Keratinocyte (primary cell): ENCODE measurements at regions not wholly inside any gene's neighbourhood (a gene's known extent, or its start where the extent isn't known, plus 50 kb on each side); places are given as distances from the start of the nearest gene placed in this dataset.

ENCODE experiments used
- DNase-seq: peaks from one replicate; pipeline ENCODE4 v3.0.0-alpha.2; 2011; ENCODE audit warnings: low read depth, missing footprints, low spot score
- FAIRE-seq: peaks from 2 replicates; lab custom pipeline; 2011; peaks lifted over from hg19 to GRCh38; lab: Jason Lieb, UNC
- H2AFZ ChIP-seq: 2 replicates; pipeline ENCODE4 v1.6.0; 2012; ENCODE audit warnings: low read length, control low read depth, inconsistent platforms; ENCODE audit not compliant: control insufficient read depth
- H3K27ac ChIP-seq: 2 replicates; pipeline ENCODE4 v1.5.1; 2011; ENCODE audit warnings: low read length; ENCODE audit not compliant: control insufficient read depth, insufficient read depth
- H3K27me3 ChIP-seq: 3 replicates; pipeline ENCODE4 v1.6.0; 2011; ENCODE audit warnings: low read length; ENCODE audit not compliant: control insufficient read depth, insufficient read depth; ENCODE audit errors: extremely low read depth
- H3K36me3 ChIP-seq, 2 experiments: 2 replicates in 1 of 2; 3 replicates in 1 of 2; pipeline ENCODE4 v1.5.1; 2011; ENCODE audit warnings: low read length in 2 of 2, mild to moderate bottlenecking in 1 of 2; ENCODE audit not compliant: control insufficient read depth in 2 of 2, insufficient read depth in 2 of 2; ENCODE audit errors: extremely low read depth in 1 of 2
- H3K4me1 ChIP-seq: 3 replicates; pipeline ENCODE4 v1.5.1; 2011; ENCODE audit warnings: low read length; ENCODE audit not compliant: control insufficient read depth, insufficient read depth; ENCODE audit errors: extremely low read depth
- H3K4me2 ChIP-seq: 3 replicates; pipeline ENCODE4 v1.6.0; 2011; ENCODE audit warnings: low read depth, low read length; ENCODE audit not compliant: control insufficient read depth, insufficient read depth; ENCODE audit errors: extremely low read depth
- H3K4me3 ChIP-seq, 3 experiments: fragments of 200-600 bp in 1 of 3; sonication (generic) in 1 of 3; 2 replicates in 2 of 3; 3 replicates in 1 of 3; pipeline ENCODE4 v1.5.1; 2011 to 2016; ENCODE audit warnings: low read length in 3 of 3, mild to moderate bottlenecking in 3 of 3, control low read depth in 2 of 3, inconsistent platforms in 1 of 3, low read depth in 1 of 3, mixed read lengths in 1 of 3, mixed run types in 1 of 3, moderate library complexity in 1 of 3; ENCODE audit not compliant: control insufficient read depth in 2 of 3, insufficient read depth in 2 of 3; ENCODE audit errors: extremely low read depth in 1 of 3
- H3K79me2 ChIP-seq: 2 replicates; pipeline ENCODE4 v1.6.0; 2012; ENCODE audit warnings: low read length; ENCODE audit not compliant: control insufficient read depth, insufficient read depth
- H3K9ac ChIP-seq: 3 replicates; pipeline ENCODE4 v1.6.0; 2011; ENCODE audit warnings: low read length; ENCODE audit not compliant: control insufficient read depth, insufficient read depth; ENCODE audit errors: extremely low read depth
- H3K9me1 ChIP-seq: 3 replicates; pipeline ENCODE4 v1.6.0; 2011; ENCODE audit warnings: low read length; ENCODE audit not compliant: control insufficient read depth, insufficient read depth; ENCODE audit errors: extremely low read depth
- H3K9me3 ChIP-seq: 2 replicates; pipeline ENCODE4 v1.5.1; 2012; ENCODE audit warnings: low read depth, low read length; ENCODE audit not compliant: control insufficient read depth
- H4K20me1 ChIP-seq: 3 replicates; pipeline ENCODE4 v1.6.0; 2011; ENCODE audit warnings: low read length; ENCODE audit not compliant: control insufficient read depth, insufficient read depth; ENCODE audit errors: extremely low read depth
- CTCF ChIP-seq, 3 experiments: IDR thresholded peaks in 1 of 3; conservative IDR thresholded peaks in 1 of 3; optimal IDR thresholded peaks in 1 of 3; 2 replicates in 2 of 3; 3 replicates in 1 of 3; pipeline versions ENCODE3 to v1.5.1; 2011; ENCODE audit warnings: low read length in 3 of 3, mild to moderate bottlenecking in 3 of 3, moderate library complexity in 2 of 3, control low read depth in 1 of 3, inconsistent platforms in 1 of 3; ENCODE audit not compliant: insufficient read depth in 2 of 3; ENCODE audit errors: extremely low read depth in 1 of 3
- EZH2 ChIP-seq: IDR thresholded peaks from one replicate; pipeline ENCODE4 v1.6.1; 2012; ENCODE audit warnings: inconsistent platforms, mild to moderate bottlenecking, low read length, moderate library complexity
- dilution Hi-C: fragments of 300-500 bp; cut with MboI; formaldehyde crosslinking; loops from one replicate; pipeline ENCODE4 v1.7.0; 2020; ENCODE audit warnings: low sequenced_read_pairs; ENCODE audit not compliant: extremely low pct_ligation_motif_present

DNA sequence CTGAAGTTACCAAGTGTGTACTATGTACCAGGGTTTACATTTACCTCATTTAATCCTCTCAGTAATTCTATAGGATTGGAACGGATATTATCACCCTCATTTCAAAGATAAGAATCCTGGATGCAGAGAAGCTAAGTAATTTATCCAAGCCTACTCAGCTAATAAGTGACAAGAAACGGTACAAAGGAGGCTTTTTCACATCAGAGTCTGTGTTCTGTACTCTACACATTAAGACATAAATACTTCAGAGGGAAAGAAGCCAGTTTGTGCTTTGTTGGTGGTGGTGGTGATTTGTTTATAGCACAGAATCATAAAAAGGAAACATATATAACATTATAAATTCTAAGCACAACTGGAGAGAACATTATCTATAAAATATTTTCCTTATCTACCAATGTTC is 88.3 kb upstream of the HMGCLL1 start:
- Histone ChIP-seq H4K20me1 (no peaks in the 10 kb centered on the region), H2AFZ (no peak overlapping the region), H3K4me3 (no peak overlapping the region), H3K9me3 (no peaks in the 10 kb centered on the region), H3K27me3 (no peaks in the 10 kb centered on the region), H3K4me1 (peaks cover 4% of the 10 kb centered on the region), H3K79me2 (no peaks in the 10 kb centered on the region), H3K4me2 (no peak overlapping the region), H3K36me3 (no peaks in the 10 kb centered on the region), H3K9me1 (no peaks in the 10 kb centered on the region), H3K27ac (no peak overlapping the region), H3K9ac (no peak overlapping the region)
- FAIRE-seq (no peak), DNase-seq (no peak)
- dilution Hi-C loops = no loop called here
- TF ChIP-seq EZH2 = no peak
- no peak for TF ChIP-seq CTCF (optimal IDR thresholded peaks at IDR 0.05 in 1 of 3, IDR thresholded peaks at IDR 0.05 in 1 of 3, conservative IDR thresholded peaks at IDR 0.05 in 1 of 3; ENCODE audit: extremely low read depth in 1 of 3, insufficient read depth in 2 of 3, low read length in 3 of 3)

DNA sequence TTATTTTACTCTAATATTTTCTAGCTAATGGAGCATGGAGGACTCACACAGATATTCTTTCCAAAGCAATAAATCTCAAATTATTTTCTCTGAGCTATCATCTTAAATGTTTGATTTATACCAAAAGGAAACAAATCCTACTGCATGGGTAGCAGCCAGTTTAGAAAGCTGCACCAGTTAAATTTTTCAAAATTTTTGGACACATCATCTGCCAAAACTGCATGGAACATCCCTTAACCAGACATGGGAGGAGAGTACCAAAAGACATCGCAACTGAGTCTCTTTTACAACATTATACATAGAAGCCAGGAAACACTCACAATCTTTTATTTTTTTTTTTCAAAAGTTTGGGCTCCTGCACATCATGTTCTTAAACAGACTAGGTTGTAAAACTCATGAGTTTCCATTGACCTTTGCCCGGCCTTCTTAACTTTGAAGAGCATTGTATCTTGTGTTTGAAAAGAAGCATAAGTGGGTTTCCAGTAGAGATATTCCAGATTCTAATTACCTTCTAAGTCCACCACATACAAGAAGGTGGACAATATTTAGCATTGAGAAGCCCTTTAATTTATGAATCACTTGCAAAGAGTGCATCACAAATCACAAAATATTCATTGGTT is 87.7 kb upstream of the HMGCLL1 start:
- no peak for TF ChIP-seq CTCF (optimal IDR thresholded peaks at IDR 0.05 in 1 of 3, IDR thresholded peaks at IDR 0.05 in 1 of 3, conservative IDR thresholded peaks at IDR 0.05 in 1 of 3; ENCODE audit: extremely low read depth in 1 of 3, insufficient read depth in 2 of 3, low read length in 3 of 3)
- no peak for TF ChIP-seq EZH2

More for the DNA sequence above, 87.7 kb upstream of the HMGCLL1 start:
- Histone ChIP-seq H3K9me1 (no peaks in the 10 kb centered on the region), H3K27me3 (no peaks in the 10 kb centered on the region), H3K79me2 (no peaks in the 10 kb centered on the region), H3K36me3 (no peaks in the 10 kb centered on the region), H3K4me2 (no peak overlapping the region), H2AFZ (no peak overlapping the region), H4K20me1 (no peaks in the 10 kb centered on the region), H3K27ac (no peak overlapping the region), H3K4me3 (no peak overlapping the region), H3K4me1 (peaks cover 4% of the 10 kb centered on the region), H3K9me3 (no peaks in the 10 kb centered on the region), H3K9ac (no peak overlapping the region)
- dilution Hi-C loops = no loop called here
- FAIRE-seq (no peak), DNase-seq (no peak)
